Endometrium (tissue), 2 donors: ENCODE measurements at regions not wholly inside any gene's neighbourhood (a gene's known extent, or its start where the extent isn't known, plus 50 kb on each side); places are given as distances from the start of the nearest gene placed in this dataset.
"Not testable (repeated sequence)": the region's sequence is repeated elsewhere in the genome, so short reads cannot be mapped to it uniquely, and the experiment has no call there.

Experiments used
- FAIRE-seq: peaks from 2 replicates; lab custom pipeline; 2012; peaks lifted over from hg19 to GRCh38; lab: Jason Lieb, UNC
- donor health status: control.
- donor health status: control.

DNA sequence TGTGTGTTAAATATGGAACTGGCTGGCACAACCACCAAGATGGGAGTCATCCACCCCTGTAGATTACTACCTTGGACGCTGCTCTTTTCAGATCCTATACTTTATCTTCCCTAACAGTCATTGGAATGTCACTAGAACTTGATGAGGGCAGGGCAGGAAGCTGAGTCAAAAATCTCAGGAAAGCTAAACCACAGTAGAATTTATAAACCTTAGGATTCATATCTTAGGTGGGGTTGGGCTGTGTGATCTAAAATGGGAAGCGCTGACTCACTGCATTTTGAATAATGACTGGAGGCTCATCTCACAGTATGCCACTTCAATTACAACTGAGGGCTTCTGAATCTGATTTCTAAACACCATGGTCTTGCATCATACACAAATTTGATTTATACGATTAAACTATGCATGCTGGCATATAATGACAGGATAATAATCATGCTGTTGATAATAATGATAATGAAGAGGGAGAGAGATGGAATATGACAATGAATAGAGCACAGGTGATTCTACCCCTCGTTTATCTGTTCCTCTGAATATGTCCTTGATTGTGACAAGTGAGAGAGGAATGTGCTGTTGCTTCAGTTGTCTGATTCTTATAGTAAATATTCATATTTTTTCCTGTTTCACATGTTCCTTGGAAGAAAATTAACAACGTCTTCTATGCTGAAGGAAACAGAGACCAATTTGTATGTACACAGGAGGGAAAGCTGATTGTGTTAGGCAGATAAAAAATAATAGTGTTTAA lies 270.3 kb upstream of the HS3ST1 start:
- FAIRE-seq: no peak

DNA sequence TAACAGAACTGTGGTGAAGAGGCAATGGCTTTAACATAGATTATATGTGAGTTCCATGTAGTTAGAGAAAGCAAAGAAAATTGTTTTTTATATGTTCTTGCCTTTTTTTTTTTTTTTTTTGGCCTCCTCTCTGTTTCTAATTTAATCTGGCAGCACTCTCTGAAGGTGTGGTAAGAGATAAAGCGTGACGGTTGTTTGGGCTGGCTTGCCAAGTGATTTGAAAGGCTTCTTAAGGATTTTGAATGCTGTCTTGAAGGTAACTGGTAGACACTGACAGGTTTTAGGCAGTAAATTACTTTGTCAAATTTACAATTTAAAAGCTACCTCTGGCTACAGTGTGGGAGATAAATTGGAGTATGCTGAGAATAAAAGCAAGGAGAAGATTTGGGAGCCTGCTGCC lies 269.3 kb upstream of the HS3ST1 start:
- no peak for FAIRE-seq

DNA sequence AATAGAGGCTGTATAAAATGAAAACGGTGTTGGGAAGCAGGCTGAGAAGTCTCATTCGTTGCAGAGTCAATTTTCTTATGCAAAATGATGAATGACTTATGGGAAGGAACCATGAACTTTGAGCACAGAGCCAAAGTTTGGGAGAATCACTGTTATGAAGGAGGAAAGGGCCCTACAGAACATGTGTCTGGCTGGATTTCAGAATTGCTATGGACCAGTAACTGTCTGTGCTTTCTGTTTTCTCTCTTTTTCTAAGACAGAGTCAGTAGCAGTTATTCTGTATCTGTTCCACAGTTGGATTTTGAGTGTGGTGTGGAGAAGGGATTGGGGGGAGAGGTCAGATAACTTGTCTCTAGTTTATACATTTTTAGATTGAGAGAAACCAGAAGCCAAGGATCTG lies 265.0 kb upstream of the HS3ST1 start:
- no peak for FAIRE-seq

GRCh38 chr4:11691236-11691635 lies 262.5 kb upstream of the HS3ST1 start:
- FAIRE-seq: no peak

- FAIRE-seq: no peak
These were observed 259.0 kb upstream of the HS3ST1 start for GRCh38 chr4:11687727-11688126.

- FAIRE-seq: no peak
These were observed 256.8 kb upstream of the HS3ST1 start for GRCh38 chr4:11685481-11685880.

GRCh38 chr4:11675051-11675800 lies 246.5 kb upstream of the HS3ST1 start:
- no peak for FAIRE-seq

DNA sequence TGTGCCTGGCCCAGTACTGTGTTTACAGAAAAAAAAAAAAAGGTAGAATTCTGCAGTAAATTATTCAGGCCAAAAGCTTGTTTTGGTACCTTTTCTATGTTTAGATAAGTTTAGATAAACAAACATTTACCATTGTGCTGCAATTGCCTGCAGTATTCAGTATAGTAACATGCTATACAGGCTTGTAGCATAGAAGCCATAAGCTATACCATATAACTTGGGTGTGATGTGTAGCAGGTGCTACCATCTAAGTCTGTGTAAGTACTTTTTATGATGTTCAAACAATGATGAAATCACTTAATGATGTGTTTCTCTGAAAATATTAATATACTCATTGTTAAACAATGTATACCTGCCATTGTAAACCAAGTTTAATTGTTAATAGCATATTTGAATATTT lies 241.6 kb upstream of the HS3ST1 start:
- FAIRE-seq: no peak

GRCh38 chr4:11669156-11669555 lies 240.5 kb upstream of the HS3ST1 start:
- no peak for FAIRE-seq

- no peak for FAIRE-seq
These were observed 234.4 kb upstream of the HS3ST1 start for GRCh38 chr4:11663114-11663513.

DNA sequence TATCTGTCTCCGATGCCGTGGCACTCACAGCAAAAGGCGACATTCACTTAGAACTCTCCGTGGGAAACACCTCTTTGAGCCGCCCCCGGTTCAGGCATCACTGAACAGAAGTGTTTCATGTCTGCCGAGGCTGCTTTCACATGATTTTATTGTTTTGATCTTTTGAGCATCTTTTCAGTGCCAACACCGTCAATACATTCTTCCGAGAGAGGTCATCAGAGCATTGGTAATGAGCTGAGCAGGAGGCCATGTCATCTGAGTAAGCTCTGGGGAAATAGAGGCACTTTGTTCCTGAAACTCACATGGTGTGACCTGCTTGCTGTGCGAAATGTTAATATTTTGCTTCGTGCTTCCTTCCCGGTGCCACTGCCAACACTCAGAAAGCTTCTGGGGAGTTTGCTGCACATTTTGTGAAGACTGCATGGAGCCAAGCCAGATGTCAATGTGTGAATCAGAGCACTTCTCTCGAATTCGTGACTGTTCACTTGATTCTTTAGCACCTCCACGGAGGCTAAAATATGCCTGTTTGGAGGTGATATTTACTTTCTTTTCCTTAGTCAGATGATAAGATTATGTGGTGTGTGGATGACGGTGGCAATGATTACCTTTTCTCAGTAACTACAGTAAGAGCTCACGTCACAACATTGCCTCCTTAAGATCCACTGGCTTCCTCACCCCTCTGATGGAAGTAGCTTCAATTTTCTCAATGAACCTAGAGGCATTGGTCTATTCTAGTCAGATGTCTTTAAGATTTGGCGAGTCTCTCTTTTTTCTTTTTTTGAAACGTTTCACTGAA lies 222.3 kb upstream of the HS3ST1 start:
- FAIRE-seq: no peak

- FAIRE-seq: no peak
These were observed 218.7 kb upstream of the HS3ST1 start for GRCh38 chr4:11647433-11647832.

DNA sequence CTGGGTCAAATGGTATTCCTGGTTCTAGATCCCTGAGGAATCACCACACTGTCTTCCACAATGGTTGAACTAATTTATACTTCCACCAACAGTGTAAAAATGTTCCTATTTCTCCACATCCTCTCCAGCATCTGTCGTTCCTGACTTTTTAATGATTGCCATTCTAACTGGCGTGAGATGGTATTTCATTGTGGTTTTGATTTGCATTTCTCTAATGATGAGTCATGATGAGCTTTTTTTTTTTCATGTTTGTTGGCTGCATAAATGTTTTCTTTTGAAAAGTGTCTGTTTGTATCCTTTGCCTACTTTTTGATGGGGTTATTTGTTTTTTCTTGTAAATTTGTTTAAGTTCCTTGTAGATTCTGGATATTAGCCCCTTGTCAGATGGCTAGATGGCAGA lies 214.4 kb upstream of the HS3ST1 start:
- not testable (repeated sequence) for FAIRE-seq

DNA sequence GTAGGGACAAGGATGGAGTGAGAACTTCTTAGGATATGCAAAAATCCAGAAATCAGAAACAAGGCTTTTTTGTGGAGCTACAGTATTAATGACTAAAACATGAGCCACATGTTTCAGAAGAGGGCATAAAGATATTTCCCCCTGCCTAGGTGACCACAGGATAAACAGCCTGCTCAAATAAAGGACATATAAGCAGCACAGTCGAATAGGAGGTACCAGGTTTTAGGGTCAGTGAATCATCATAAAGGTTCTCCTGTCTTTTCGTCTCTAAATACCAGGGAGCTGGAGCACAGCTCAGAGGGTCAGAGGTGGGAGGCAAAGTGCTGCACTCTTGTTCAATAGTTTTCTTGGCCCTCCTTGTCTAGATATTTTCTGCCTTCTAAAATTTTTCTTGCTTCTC lies 211.9 kb upstream of the HS3ST1 start:
- no peak for FAIRE-seq

DNA sequence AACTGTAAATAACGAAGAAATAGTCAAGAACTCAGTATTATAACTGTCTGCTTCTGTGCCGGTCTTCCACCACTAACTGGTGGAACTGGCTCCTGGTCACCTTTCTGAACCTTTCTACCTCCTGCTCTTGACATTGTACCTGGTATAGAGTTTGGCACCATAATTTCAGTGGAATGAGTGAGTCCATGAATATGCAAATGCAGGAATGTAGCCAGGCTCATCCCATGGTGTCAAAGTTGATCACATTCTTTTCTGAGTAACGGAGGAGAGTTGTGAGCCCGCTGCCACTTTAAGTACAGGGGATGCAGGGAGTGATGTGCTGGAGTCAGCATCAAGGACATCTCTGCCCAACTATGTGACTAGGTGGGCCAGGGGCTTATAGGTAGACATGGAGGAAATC lies 207.9 kb upstream of the HS3ST1 start:
- FAIRE-seq: no peak

DNA sequence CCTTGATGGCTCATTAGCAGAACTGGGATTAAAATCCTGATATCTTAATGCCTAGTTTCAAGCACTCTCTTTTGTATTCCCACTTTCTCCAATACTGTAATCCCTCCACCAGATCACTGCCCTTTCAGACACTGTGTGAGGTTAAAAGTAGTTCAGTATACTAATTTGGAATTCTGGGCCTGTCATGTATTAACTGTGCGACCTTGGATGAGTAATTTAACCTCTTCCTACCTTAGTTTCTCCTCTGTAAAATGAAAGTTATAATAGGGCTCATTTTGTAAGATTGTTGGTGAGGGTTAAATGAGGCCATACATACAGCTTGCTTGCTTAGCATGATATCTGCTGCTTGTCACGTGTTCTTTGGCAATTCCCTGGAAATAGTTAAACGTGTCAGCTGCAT lies 207.3 kb upstream of the HS3ST1 start:
- no peak for FAIRE-seq

DNA sequence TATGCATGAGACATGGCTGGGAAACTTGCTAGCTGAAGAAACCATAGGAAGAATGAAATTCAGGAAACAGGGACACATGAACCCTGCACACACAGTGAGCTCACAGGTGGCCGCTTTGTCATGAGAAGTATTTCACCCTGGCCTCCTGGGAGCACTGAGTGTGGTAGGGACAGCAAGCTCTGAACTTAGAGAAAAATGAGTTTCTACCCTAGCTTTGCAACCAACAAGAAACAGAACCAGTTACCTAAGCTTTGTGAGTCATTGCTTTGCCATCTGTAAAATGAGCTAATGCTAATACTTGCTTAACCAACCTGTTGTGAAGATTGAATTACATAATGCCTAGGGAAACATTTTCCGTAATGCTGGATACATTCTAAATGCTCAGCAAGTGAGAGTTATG lies 206.6 kb upstream of the HS3ST1 start:
- FAIRE-seq: no peak

DNA sequence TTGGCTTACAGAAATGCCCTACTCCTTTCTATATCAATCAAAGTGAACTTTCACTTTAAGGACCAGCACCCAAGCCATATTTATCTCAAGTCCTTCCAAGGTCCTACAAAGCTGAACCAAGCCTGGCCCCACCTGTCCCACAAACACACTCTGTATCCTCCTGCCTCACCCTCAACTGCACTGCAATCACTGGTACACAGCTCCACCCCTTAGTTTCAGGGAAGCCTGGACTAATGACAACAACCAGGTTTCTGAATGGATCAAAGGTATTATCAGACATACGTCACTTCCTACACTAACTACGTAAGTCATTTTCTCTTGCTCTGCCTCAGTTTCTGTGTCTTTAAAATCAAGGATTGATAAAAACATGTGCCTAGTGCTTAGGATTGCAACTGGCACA lies 205.6 kb upstream of the HS3ST1 start:
- FAIRE-seq: no peak

DNA sequence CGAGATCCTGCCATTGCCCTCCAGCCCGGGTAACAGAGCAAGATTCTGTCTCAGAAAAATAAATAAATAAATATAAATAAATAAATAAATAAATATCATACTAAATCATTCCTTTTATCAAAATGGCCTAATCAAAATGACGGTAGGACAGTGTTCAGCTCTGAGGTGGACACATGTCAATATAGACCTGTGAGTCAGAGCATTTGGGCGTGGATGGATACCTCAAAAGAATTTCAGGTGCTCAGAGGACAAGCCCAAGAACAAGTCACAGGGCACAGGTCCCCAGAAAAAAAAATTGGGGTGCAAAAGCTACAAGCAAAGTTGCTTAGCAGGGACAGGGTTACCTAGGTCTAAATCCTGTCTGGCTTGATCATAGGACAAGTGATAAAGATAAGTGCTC lies 204.7 kb upstream of the HS3ST1 start:
- FAIRE-seq: no peak

DNA sequence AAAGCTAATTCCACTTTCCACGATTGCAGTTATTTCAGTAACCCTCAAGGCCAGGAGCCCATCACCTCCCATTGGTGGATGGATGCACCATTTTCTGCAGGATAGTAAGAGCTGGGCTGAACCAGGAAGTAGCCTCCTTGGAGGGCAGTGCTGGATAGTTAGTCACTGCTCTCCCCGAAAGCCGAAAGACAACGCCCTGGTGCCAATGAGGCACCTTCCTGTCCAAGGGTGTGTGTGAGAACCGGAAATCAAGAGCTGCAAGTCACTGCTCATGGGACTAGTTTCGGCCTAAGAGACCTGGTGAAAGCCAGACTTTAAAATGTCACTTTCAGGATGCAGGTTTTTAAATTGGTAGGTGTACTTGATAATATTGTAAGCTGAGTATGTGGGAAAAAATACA lies 203.8 kb upstream of the HS3ST1 start:
- FAIRE-seq: no peak

DNA sequence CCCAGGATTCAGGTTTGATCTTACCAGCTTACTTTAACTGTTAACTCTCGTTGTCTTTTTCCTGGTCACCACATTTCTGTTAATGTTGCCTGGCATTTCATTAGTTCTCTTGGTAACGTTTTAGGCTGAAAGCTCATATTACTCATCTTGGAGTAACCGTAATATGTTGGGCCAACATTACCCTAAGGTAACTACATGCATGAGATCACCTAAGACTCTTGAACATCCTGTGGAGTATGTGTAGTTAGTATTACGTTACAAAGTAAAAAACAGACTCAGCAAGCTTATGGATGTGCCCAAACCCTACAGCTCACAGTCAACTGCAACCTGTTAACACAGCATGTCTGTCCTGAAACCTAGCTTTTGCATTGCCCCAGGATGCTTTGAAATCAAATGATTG lies 203.3 kb upstream of the HS3ST1 start:
- no peak for FAIRE-seq

- no peak for FAIRE-seq
These were observed 202.7 kb upstream of the HS3ST1 start for GRCh38 chr4:11631416-11631815.

DNA sequence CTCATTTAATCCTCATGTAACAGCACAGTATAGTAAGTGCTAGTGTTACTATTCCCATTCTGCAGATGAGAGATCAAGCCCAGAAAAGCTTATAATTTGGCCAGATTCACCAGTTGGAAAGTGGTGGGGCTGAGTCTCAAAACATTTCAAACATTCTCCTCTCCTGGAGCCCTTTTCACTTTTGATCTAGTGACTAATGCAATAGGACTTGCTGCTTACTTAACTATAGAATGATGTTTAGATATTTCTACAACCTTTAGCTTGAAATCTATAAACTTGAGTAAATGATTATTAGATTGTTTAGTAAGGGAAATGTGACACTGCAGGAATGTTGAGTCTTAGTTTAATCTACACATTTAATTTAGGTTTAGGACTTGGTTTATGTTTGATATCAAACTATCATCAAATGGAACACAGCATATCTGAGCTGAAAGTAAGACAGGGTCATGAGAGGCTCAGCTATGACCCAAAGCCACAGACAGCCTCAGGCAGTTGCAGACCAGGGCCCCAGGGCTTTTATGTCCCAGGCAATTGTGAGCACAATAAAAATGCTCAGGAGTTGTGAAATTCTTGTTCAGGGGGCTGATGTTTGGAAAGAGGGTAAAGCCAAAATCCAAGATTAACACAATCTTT lies 199.5 kb upstream of the HS3ST1 start:
- no peak for FAIRE-seq
